Fibroblast of lung (primary cell): ENCODE measurements at regions not wholly inside any gene's neighbourhood (a gene's known extent, or its start where the extent isn't known, plus 50 kb on each side); places are given as distances from the start of the nearest gene placed in this dataset.

Experiments used
- DNase-seq, 2 donors: peaks; one replicate each; pipeline versions ENCODE4 v3.0.0 to v3.0.0-alpha.2; 2010; ENCODE audit warnings: low read depth in 2 of 2
- H2AFZ ChIP-seq: 2 replicates; pipeline ENCODE4 v1.5.1; 2012; ENCODE audit warnings: low read length, control low read depth, inconsistent platforms
- H3K27ac ChIP-seq: 2 replicates; pipeline ENCODE4 v1.5.1; 2011; ENCODE audit warnings: low read length, control low read depth; ENCODE audit not compliant: insufficient read depth
- H3K27me3 ChIP-seq: 2 replicates; pipeline ENCODE4 v1.5.1; 2011; ENCODE audit warnings: mild to moderate bottlenecking, low read length; ENCODE audit not compliant: control insufficient read depth, insufficient read depth
- H3K36me3 ChIP-seq: 2 replicates; pipeline ENCODE4 v1.5.1; 2011; ENCODE audit warnings: low read length; ENCODE audit not compliant: control insufficient read depth, insufficient read depth
- H3K4me1 ChIP-seq: 2 replicates; pipeline ENCODE4 v1.5.1; 2011; ENCODE audit warnings: low read length; ENCODE audit not compliant: control insufficient read depth, insufficient read depth; ENCODE audit errors: extremely low read depth
- H3K4me2 ChIP-seq: 2 replicates; pipeline ENCODE4 v1.5.1; 2011; ENCODE audit warnings: low read length, control low read depth; ENCODE audit not compliant: insufficient read depth; ENCODE audit errors: extremely low read depth
- H3K4me3 ChIP-seq, 4 experiments: fragments of 200-600 bp in 1 of 4; sonication (generic) in 1 of 4; replicated peaks in 1 of 4; 2 replicates each; pipeline ENCODE4 v1.5.1; 2011 to 2016; ENCODE audit warnings: low read length in 4 of 4, low read depth in 3 of 4, mild to moderate bottlenecking in 3 of 4, control low read depth in 2 of 4, inconsistent platforms in 1 of 4, mixed read lengths in 1 of 4; ENCODE audit not compliant: insufficient read depth in 1 of 4; ENCODE audit errors: control extremely low read depth in 1 of 4
- H3K79me2 ChIP-seq: 2 replicates; pipeline ENCODE4 v1.5.1; 2012; ENCODE audit warnings: mild to moderate bottlenecking, low read length, inconsistent platforms; ENCODE audit not compliant: control insufficient read depth, insufficient read depth
- H3K9ac ChIP-seq: 2 replicates; pipeline ENCODE4 v1.5.1; 2011; ENCODE audit warnings: mild to moderate bottlenecking, low read length, control low read depth; ENCODE audit not compliant: insufficient read depth
- H3K9me3 ChIP-seq: 2 replicates; pipeline ENCODE4 v1.5.1; 2012; ENCODE audit warnings: low read depth, low read length; ENCODE audit not compliant: control insufficient read depth, insufficient read depth
- H4K20me1 ChIP-seq: 2 replicates; pipeline ENCODE4 v1.5.1; 2011; ENCODE audit warnings: low read length; ENCODE audit not compliant: control insufficient read depth, insufficient read depth; ENCODE audit errors: extremely low read depth
- EZH2 ChIP-seq: IDR thresholded peaks from 2 replicates; pipeline ENCODE4 v1.5.1; 2012; ENCODE audit warnings: low read length, control low read depth, mild to moderate bottlenecking; ENCODE audit errors: missing control alignments
- TF ChIP-seq, protein P1 (sequence below), 2 donors: IDR thresholded peaks in 1 of 2; conservative IDR thresholded peaks in 1 of 2; 1 replicate in 1 of 2; 2 replicates in 1 of 2; pipeline ENCODE4 v1.5.1; 2011 to 2012; ENCODE audit warnings: low read length in 2 of 2, control low read depth in 1 of 2, inconsistent platforms in 1 of 2, low read depth in 1 of 2, mild to moderate bottlenecking in 1 of 2

DNA sequence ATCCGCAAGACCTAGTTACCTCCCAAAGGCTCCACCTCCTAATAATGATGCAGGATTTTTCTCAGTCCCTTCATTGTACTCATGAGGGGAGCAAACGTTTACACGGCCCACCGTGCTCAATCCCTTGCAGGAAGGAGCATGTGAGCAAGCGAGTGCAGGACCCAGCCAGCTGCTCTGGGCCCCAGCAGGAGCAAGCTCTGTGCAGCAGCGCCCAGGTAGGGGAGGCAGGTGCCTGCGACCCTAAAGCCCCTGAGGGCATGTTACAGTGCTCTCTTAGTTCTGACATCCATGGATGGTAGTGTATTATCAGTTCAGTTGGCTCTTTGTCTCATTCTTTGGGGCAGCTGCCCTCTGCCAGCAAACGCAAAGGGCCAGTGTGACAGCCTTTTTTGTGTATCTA lies 143.4 kb downstream of the TBXT start:
- TF ChIP-seq, protein P1, sequence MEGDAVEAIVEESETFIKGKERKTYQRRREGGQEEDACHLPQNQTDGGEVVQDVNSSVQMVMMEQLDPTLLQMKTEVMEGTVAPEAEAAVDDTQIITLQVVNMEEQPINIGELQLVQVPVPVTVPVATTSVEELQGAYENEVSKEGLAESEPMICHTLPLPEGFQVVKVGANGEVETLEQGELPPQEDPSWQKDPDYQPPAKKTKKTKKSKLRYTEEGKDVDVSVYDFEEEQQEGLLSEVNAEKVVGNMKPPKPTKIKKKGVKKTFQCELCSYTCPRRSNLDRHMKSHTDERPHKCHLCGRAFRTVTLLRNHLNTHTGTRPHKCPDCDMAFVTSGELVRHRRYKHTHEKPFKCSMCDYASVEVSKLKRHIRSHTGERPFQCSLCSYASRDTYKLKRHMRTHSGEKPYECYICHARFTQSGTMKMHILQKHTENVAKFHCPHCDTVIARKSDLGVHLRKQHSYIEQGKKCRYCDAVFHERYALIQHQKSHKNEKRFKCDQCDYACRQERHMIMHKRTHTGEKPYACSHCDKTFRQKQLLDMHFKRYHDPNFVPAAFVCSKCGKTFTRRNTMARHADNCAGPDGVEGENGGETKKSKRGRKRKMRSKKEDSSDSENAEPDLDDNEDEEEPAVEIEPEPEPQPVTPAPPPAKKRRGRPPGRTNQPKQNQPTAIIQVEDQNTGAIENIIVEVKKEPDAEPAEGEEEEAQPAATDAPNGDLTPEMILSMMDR (conservative IDR thresholded peaks at IDR 0.05 in 1 of 2, IDR thresholded peaks at IDR 0.05 in 1 of 2; ENCODE audit: low read depth in 1 of 2, low read length in 2 of 2) = no peak
- no peak for TF ChIP-seq EZH2
- Histone ChIP-seq H3K27me3 (no peaks in the 10 kb centered on the region), H2AFZ (no peak overlapping the region), H3K79me2 (no peaks in the 10 kb centered on the region), H4K20me1 (no peaks in the 10 kb centered on the region), H3K36me3 (no peaks in the 10 kb centered on the region), H3K4me1 (peaks cover 12% of the 10 kb centered on the region), H3K4me3 (no peak overlapping the region), H3K9me3 (no peaks in the 10 kb centered on the region), H3K4me2 (peak overlapping the region; percentile 15), H3K27ac (no peak overlapping the region), H3K9ac (no peak overlapping the region)
- DNase-seq = no peak

DNA sequence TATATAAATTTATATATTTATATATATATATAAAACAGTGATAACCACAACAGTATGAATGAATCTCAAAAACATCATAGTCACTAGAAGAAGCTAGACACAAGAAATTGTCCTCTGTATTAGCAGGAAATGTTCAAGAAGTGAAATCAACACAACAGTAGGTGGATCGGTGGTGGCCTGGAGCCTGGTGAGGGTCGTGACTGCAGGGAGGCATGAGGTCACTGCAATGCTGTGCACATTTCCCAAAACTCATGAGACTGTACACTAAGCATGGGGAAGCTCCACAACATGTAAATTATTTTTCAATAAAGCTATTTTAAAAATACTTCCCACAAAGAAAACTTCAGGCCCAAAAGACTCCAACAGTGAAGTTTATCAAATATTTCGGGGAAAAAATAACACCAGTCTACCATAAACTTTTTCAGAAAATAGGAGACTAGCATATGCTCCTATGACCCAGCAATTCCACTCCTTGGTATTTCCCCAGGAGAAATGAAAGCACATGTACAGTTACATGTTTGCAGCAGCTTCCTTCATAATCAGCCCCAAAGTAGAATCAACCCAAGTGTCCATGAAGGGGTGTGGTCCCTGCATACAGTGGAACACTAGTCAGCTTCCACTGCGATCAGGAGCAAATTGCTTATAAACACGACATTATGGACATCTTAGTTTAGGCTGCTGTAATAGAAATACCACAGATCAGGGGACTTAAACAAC lies 144.2 kb downstream of the TBXT start:
- no peaks in the 10 kb centered on the region for H3K9me3 ChIP-seq
- DNase-seq = no peak
- no peaks in the 10 kb centered on the region for H3K36me3 ChIP-seq
- H3K27me3 ChIP-seq = no peaks in the 10 kb centered on the region
- H3K9ac ChIP-seq = no peak overlapping the region
- no peaks in the 10 kb centered on the region for H3K79me2 ChIP-seq
- H3K4me2 ChIP-seq = no peak overlapping the region
- H4K20me1 ChIP-seq = no peaks in the 10 kb centered on the region
- peaks cover 11% of the 10 kb centered on the region for H3K4me1 ChIP-seq
- no peak overlapping the region for H3K27ac ChIP-seq
- TF ChIP-seq, protein P1 (conservative IDR thresholded peaks at IDR 0.05 in 1 of 2, IDR thresholded peaks at IDR 0.05 in 1 of 2; ENCODE audit: low read depth in 1 of 2, low read length in 2 of 2) = no peak
- TF ChIP-seq EZH2 = no peak
- H2AFZ ChIP-seq = no peak overlapping the region
- no peak overlapping the region for H3K4me3 ChIP-seq

DNA sequence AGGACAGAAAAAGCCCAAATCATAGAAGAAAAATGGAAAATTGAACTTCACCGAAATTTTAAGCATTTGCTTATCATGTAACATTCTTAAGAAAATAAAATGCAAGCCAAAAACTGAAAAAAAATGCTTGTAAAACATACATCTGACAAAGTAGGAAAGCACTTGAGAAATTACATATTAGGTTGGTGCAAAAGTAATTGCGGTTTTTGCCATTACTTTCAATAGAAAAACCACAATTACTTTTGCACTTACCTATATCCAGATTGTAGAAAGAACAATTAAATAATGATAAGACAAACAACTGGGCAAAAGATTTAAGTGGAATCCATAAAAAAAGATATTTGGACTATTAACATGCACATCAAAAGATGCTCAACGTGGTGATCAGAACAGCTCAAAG lies 146.2 kb downstream of the TBXT start:
- Histone ChIP-seq H3K4me1 (peaks cover 11% of the 10 kb centered on the region), H3K79me2 (no peaks in the 10 kb centered on the region), H3K4me3 (no peak overlapping the region), H3K9ac (no peak overlapping the region), H3K4me2 (no peak overlapping the region), H3K27ac (no peak overlapping the region), H4K20me1 (no peaks in the 10 kb centered on the region), H3K27me3 (no peaks in the 10 kb centered on the region), H2AFZ (no peak overlapping the region), H3K9me3 (no peaks in the 10 kb centered on the region), H3K36me3 (no peaks in the 10 kb centered on the region)
- no peak for TF ChIP-seq EZH2
- TF ChIP-seq, protein P1 (conservative IDR thresholded peaks at IDR 0.05 in 1 of 2, IDR thresholded peaks at IDR 0.05 in 1 of 2; ENCODE audit: low read depth in 1 of 2, low read length in 2 of 2) = no peak
- no peak for DNase-seq
